Stomach smooth muscle (tissue), 2 donors: ENCODE measurements at regions not wholly inside any gene's neighbourhood (a gene's known extent, or its start where the extent isn't known, plus 50 kb on each side); places are given as distances from the start of the nearest gene placed in this dataset.

Experiments
- H3K27ac ChIP-seq: one replicate; pipeline ENCODE4 v1.7.0; 2013; ENCODE audit warnings: mild to moderate bottlenecking, low read length, inconsistent platforms
- H3K27me3 ChIP-seq, 2 donors: one replicate each; pipeline ENCODE4 v1.7.0; 2013; ENCODE audit warnings: low read length in 2 of 2; ENCODE audit not compliant: insufficient read depth in 2 of 2, control insufficient read depth in 1 of 2
- H3K36me3 ChIP-seq, 2 donors: one replicate each; pipeline ENCODE4 v1.7.0; 2013; ENCODE audit warnings: low read length in 2 of 2; ENCODE audit not compliant: control insufficient read depth in 2 of 2, insufficient read depth in 2 of 2
- H3K4me1 ChIP-seq: one replicate; pipeline ENCODE4 v1.7.0; 2013; ENCODE audit warnings: low read length; ENCODE audit not compliant: control insufficient read depth, insufficient read depth
- H3K4me3 ChIP-seq, 2 donors: one replicate each; pipeline ENCODE4 v1.7.0; 2013; ENCODE audit warnings: low read length in 2 of 2
- H3K9ac ChIP-seq, 2 donors: one replicate each; pipeline ENCODE4 v1.7.0; 2013; ENCODE audit warnings: low read length in 2 of 2, mild to moderate bottlenecking in 1 of 2
- H3K9me3 ChIP-seq, 2 donors: one replicate each; pipeline ENCODE4 v1.7.0; 2013; ENCODE audit warnings: low read length in 2 of 2; ENCODE audit not compliant: control insufficient read depth in 2 of 2
- donor health status: healthy.
- donor health status: Pancreatic carcinoma.

GRCh38 chr4:26047795-26048194 lies 133.8 kb downstream of the SMIM20 start:
- no peaks in the 10 kb centered on the region for H3K27me3 ChIP-seq
- H3K9ac ChIP-seq: no peak overlapping the region
- peaks cover 25% of the 10 kb centered on the region for H3K4me1 ChIP-seq
- peak overlapping the region; percentile 66 for H3K27ac ChIP-seq
- no peaks in the 10 kb centered on the region for H3K36me3 ChIP-seq
- no peaks in the 10 kb centered on the region for H3K9me3 ChIP-seq
- no peak overlapping the region for H3K4me3 ChIP-seq

GRCh38 chr4:26048378-26048882 lies 134.4 kb downstream of the SMIM20 start:
- peak overlapping the region in 1 of 2 donors; percentile 23 for H3K9ac ChIP-seq
- H3K36me3 ChIP-seq: no peaks in the 10 kb centered on the region
- peaks cover 25% of the 10 kb centered on the region for H3K4me1 ChIP-seq
- H3K27me3 ChIP-seq: no peaks in the 10 kb centered on the region
- H3K9me3 ChIP-seq: no peaks in the 10 kb centered on the region
- H3K27ac ChIP-seq: peak overlapping the region; percentile 66
- H3K4me3 ChIP-seq: peak overlapping the region; percentile 3 to 34

- Histone ChIP-seq H3K9ac (peak overlapping the region in 1 of 2 donors; percentile 23), H3K27ac (peak overlapping the region; percentile 24), H3K27me3 (no peaks in the 10 kb centered on the region)
These were observed 134.9 kb downstream of the SMIM20 start for GRCh38 chr4:26048950-26049349.

GRCh38 chr4:26049447-26049846 lies 135.4 kb downstream of the SMIM20 start:
- H3K27me3 ChIP-seq: no peaks in the 10 kb centered on the region
- H3K9ac ChIP-seq: peak overlapping the region in 1 of 2 donors; percentile 23
- H3K27ac ChIP-seq: peak overlapping the region; percentile 24
- H3K36me3 ChIP-seq: no peaks in the 10 kb centered on the region
- H3K9me3 ChIP-seq: no peaks in the 10 kb centered on the region
- no peak overlapping the region for H3K4me3 ChIP-seq
- H3K4me1 ChIP-seq: peaks cover 25% of the 10 kb centered on the region

More at GRCh38 chr4:26048950-26049349, 134.9 kb downstream of the SMIM20 start:
- Histone ChIP-seq H3K9me3 (no peaks in the 10 kb centered on the region), H3K36me3 (no peaks in the 10 kb centered on the region), H3K4me3 (no peak overlapping the region), H3K4me1 (peaks cover 25% of the 10 kb centered on the region)

- H3K9ac ChIP-seq: no peak overlapping the region
- peaks cover 25% of the 10 kb centered on the region for H3K4me1 ChIP-seq
- H3K27ac ChIP-seq: no peak overlapping the region
- no peaks in the 10 kb centered on the region for H3K36me3 ChIP-seq
- no peaks in the 10 kb centered on the region for H3K27me3 ChIP-seq
- H3K9me3 ChIP-seq: no peaks in the 10 kb centered on the region
- H3K4me3 ChIP-seq: no peak overlapping the region
These were observed 136.2 kb downstream of the SMIM20 start for GRCh38 chr4:26050212-26050643.

- H3K27ac ChIP-seq: no peak overlapping the region
- H3K36me3 ChIP-seq: no peaks in the 10 kb centered on the region
- no peaks in the 10 kb centered on the region for H3K9me3 ChIP-seq
- no peaks in the 10 kb centered on the region for H3K27me3 ChIP-seq
- H3K9ac ChIP-seq: no peak overlapping the region
- no peak overlapping the region for H3K4me3 ChIP-seq
- H3K4me1 ChIP-seq: peaks cover 25% of the 10 kb centered on the region
These were observed 136.7 kb downstream of the SMIM20 start for GRCh38 chr4:26050671-26051070.

- Histone ChIP-seq H3K4me1 (peaks cover 25% of the 10 kb centered on the region), H3K9me3 (no peaks in the 10 kb centered on the region), H3K4me3 (peak overlapping the region in 1 of 2 donors; percentile 52), H3K36me3 (no peaks in the 10 kb centered on the region), H3K27ac (no peak overlapping the region), H3K9ac (no peak overlapping the region), H3K27me3 (no peaks in the 10 kb centered on the region)
These were observed 137.2 kb downstream of the SMIM20 start for GRCh38 chr4:26051240-26051639.

- no peak overlapping the region for H3K27ac ChIP-seq
- H3K4me3 ChIP-seq: no peak overlapping the region
- H3K27me3 ChIP-seq: no peaks in the 10 kb centered on the region
- peaks cover 25% of the 10 kb centered on the region for H3K4me1 ChIP-seq
- H3K9ac ChIP-seq: no peak overlapping the region
- no peaks in the 10 kb centered on the region for H3K36me3 ChIP-seq
- no peaks in the 10 kb centered on the region for H3K9me3 ChIP-seq
These were observed 138.9 kb downstream of the SMIM20 start for GRCh38 chr4:26052663-26053541.

GRCh38 chr4:26053761-26054160 lies 139.7 kb downstream of the SMIM20 start:
- Histone ChIP-seq H3K4me1 (peaks cover 25% of the 10 kb centered on the region), H3K9ac (no peak overlapping the region), H3K36me3 (no peaks in the 10 kb centered on the region), H3K27ac (no peak overlapping the region), H3K27me3 (no peaks in the 10 kb centered on the region), H3K4me3 (no peak overlapping the region), H3K9me3 (no peaks in the 10 kb centered on the region)

GRCh38 chr4:26055855-26056254 lies 141.8 kb downstream of the SMIM20 start:
- Histone ChIP-seq H3K9me3 (no peaks in the 10 kb centered on the region), H3K9ac (no peak overlapping the region), H3K27ac (no peak overlapping the region), H3K27me3 (no peaks in the 10 kb centered on the region), H3K4me1 (peaks cover 6% of the 10 kb centered on the region), H3K36me3 (no peaks in the 10 kb centered on the region), H3K4me3 (no peak overlapping the region)

GRCh38 chr4:26056406-26056805 lies 142.4 kb downstream of the SMIM20 start:
- H3K9ac ChIP-seq: no peak overlapping the region
- no peaks in the 10 kb centered on the region for H3K9me3 ChIP-seq
- H3K36me3 ChIP-seq: no peaks in the 10 kb centered on the region
- no peak overlapping the region for H3K4me3 ChIP-seq
- H3K27me3 ChIP-seq: no peaks in the 10 kb centered on the region
- peaks cover 2% of the 10 kb centered on the region for H3K4me1 ChIP-seq
- H3K27ac ChIP-seq: no peak overlapping the region
